Esophagus muscularis mucosa (tissue), 4 donors: ENCODE measurements at regions not wholly inside any gene's neighbourhood (a gene's known extent, or its start where the extent isn't known, plus 50 kb on each side); places are given as distances from the start of the nearest gene placed in this dataset.

Experiments
- DNase-seq: peaks from one replicate; pipeline ENCODE4 v3.0.0-alpha.2; 2017; ENCODE audit errors: extremely low spot score
- H3K27ac ChIP-seq, 4 donors: fragments of 200-600 bp; sonication (generic); replicated peaks in 1 of 4; 1 replicate in 3 of 4; 2 replicates in 1 of 4; pipeline ENCODE4 v1.5.1; 2016 to 2019; ENCODE audit warnings: mild to moderate bottlenecking in 1 of 4
- H3K27me3 ChIP-seq, 4 donors: fragments of 200-600 bp; sonication (generic); one replicate each; pipeline versions ENCODE4 v1.5.1 to v1.6.0; 2016 to 2019
- H3K36me3 ChIP-seq, 4 donors: fragments of 200-600 bp; sonication (generic); one replicate each; pipeline ENCODE4 v1.5.1; 2016 to 2019
- H3K4me1 ChIP-seq, 4 donors: fragments of 200-600 bp; sonication (generic); one replicate each; pipeline ENCODE4 v1.5.1; 2016 to 2019
- H3K4me3 ChIP-seq, 4 donors: fragments of 200-600 bp; sonication (generic); 1 replicate in 2 of 4; 2 replicates in 2 of 4; pipeline ENCODE4 v1.5.1; 2016 to 2019; ENCODE audit warnings: mild to moderate bottlenecking in 4 of 4, moderate library complexity in 1 of 4
- H3K9me3 ChIP-seq, 4 donors: fragments of 200-600 bp; sonication (generic); 1 replicate in 3 of 4; 2 replicates in 1 of 4; pipeline ENCODE4 v1.5.1; 2016 to 2019
- CTCF ChIP-seq, 3 experiments: fragments of 200-600 bp in 2 of 3; fragments of 450-650 bp in 1 of 3; sonication (generic) in 2 of 3; IDR thresholded peaks; one replicate each; pipeline ENCODE4 v1.5.1; 2017 to 2019; ENCODE audit warnings: antibody characterized with exemption in 3 of 3, mild to moderate bottlenecking in 2 of 3, moderate library complexity in 1 of 3
- EP300 ChIP-seq: sonication (generic); formaldehyde crosslinking; IDR thresholded peaks from one replicate; pipeline ENCODE4 v1.6.1; 2017; ENCODE audit warnings: antibody characterized with exemption
- POLR2A ChIP-seq: fragments of 450-650 bp; IDR thresholded peaks from one replicate; pipeline ENCODE4 v1.6.1; 2017; ENCODE audit warnings: antibody characterized with exemption, moderate library complexity, mild to moderate bottlenecking, low read depth
- POLR2AphosphoS5 ChIP-seq, 2 donors: sonication (generic); formaldehyde crosslinking; IDR thresholded peaks; one replicate each; pipeline ENCODE4 v1.6.1; 2017; ENCODE audit warnings: antibody characterized with exemption in 2 of 2
- WGBS: methylation state at CpG from one replicate; pipeline ENCODE4 v1.1.5; 2018; 5-methylcytosine and 5-hydroxymethylcytosine counted together
- intact Hi-C: fragments of 100-400 bp; cut with DNase I; formaldehyde crosslinking; loops from one replicate; pipeline ENCODE4 v1.15.1; 2023

GRCh38 chr12:24027352-24027751, 77.9 kb upstream of the SOX5 start:
- intact Hi-C loops, result no loop called here
- no peaks in the 10 kb centered on the region for H3K9me3 ChIP-seq
- DNase-seq, result no peak
- H3K27me3 ChIP-seq, result no peaks in the 10 kb centered on the region
- no peak overlapping the region for H3K4me3 ChIP-seq
- WGBS, result 65% methylated on average over 3 of the region's 3 CpGs
- no peaks in the 10 kb centered on the region for H3K36me3 ChIP-seq
- no peaks in the 10 kb centered on the region for H3K4me1 ChIP-seq
- H3K27ac ChIP-seq, result no peak overlapping the region
- TF ChIP-seq POLR2AphosphoS5 (IDR thresholded peaks at IDR 0.05) (no peak), POLR2A (no peak), CTCF (IDR thresholded peaks at IDR 0.05) (no peak), EP300 (no peak)

GRCh38 chr12:24025153-24025798, 75.8 kb upstream of the SOX5 start:
- intact Hi-C loops, result no loop called here

GRCh38 chr12:24023081-24023480, 73.6 kb upstream of the SOX5 start:
- intact Hi-C loops, result no loop called here
- Histone ChIP-seq H3K27me3 (no peaks in the 10 kb centered on the region), H3K4me1 (no peaks in the 10 kb centered on the region), H3K9me3 (no peaks in the 10 kb centered on the region), H3K4me3 (no peak overlapping the region), H3K27ac (no peak overlapping the region), H3K36me3 (no peaks in the 10 kb centered on the region)
- DNase-seq, result no peak
- TF ChIP-seq POLR2AphosphoS5 (IDR thresholded peaks at IDR 0.05) (no peak), CTCF (IDR thresholded peaks at IDR 0.05) (no peak), EP300 (no peak), POLR2A (no peak)

More at GRCh38 chr12:24025153-24025798, 75.8 kb upstream of the SOX5 start:
- peak in 1 of 3 experiments; percentile 20 for TF ChIP-seq CTCF (IDR thresholded peaks at IDR 0.05)
- no peak for TF ChIP-seq POLR2A
- no peaks in the 10 kb centered on the region for H3K36me3 ChIP-seq
- H3K4me1 ChIP-seq, result no peaks in the 10 kb centered on the region
- 73% methylated on average over 3 of the region's 3 CpGs for WGBS
- no peaks in the 10 kb centered on the region for H3K27me3 ChIP-seq
- no peak for DNase-seq
- no peak overlapping the region for H3K27ac ChIP-seq
- H3K4me3 ChIP-seq, result no peak overlapping the region
- H3K9me3 ChIP-seq, result no peaks in the 10 kb centered on the region

- H3K27ac ChIP-seq, result no peak overlapping the region
- TF ChIP-seq POLR2AphosphoS5 (IDR thresholded peaks at IDR 0.05), result no peak
- TF ChIP-seq POLR2A, result no peak
- no peak for TF ChIP-seq CTCF (IDR thresholded peaks at IDR 0.05)
- TF ChIP-seq EP300, result no peak
- 93% methylated on average over 4 of the region's 4 CpGs for WGBS
- no peaks in the 10 kb centered on the region for H3K27me3 ChIP-seq
- no peak for DNase-seq
- intact Hi-C loops, result no loop called here
- H3K9me3 ChIP-seq, result no peaks in the 10 kb centered on the region
- no peaks in the 10 kb centered on the region for H3K36me3 ChIP-seq
- no peak overlapping the region for H3K4me3 ChIP-seq
- no peaks in the 10 kb centered on the region for H3K4me1 ChIP-seq
Observed at GRCh38 chr12:24021164-24021502, 71.7 kb upstream of the SOX5 start.
